Fibroblast of lung (primary cell): ENCODE measurements at regions not wholly inside any gene's neighbourhood (a gene's known extent, or its start where the extent isn't known, plus 50 kb on each side); places are given as distances from the start of the nearest gene placed in this dataset.

Experiments
- DNase-seq, 2 donors: peaks; one replicate each; pipeline versions ENCODE4 v3.0.0 to v3.0.0-alpha.2; 2010; ENCODE audit warnings: low read depth in 2 of 2
- H2AFZ ChIP-seq: 2 replicates; pipeline ENCODE4 v1.5.1; 2012; ENCODE audit warnings: low read length, control low read depth, inconsistent platforms
- H3K27ac ChIP-seq: 2 replicates; pipeline ENCODE4 v1.5.1; 2011; ENCODE audit warnings: low read length, control low read depth; ENCODE audit not compliant: insufficient read depth
- H3K27me3 ChIP-seq: 2 replicates; pipeline ENCODE4 v1.5.1; 2011; ENCODE audit warnings: mild to moderate bottlenecking, low read length; ENCODE audit not compliant: control insufficient read depth, insufficient read depth
- H3K36me3 ChIP-seq: 2 replicates; pipeline ENCODE4 v1.5.1; 2011; ENCODE audit warnings: low read length; ENCODE audit not compliant: control insufficient read depth, insufficient read depth
- H3K4me1 ChIP-seq: 2 replicates; pipeline ENCODE4 v1.5.1; 2011; ENCODE audit warnings: low read length; ENCODE audit not compliant: control insufficient read depth, insufficient read depth; ENCODE audit errors: extremely low read depth
- H3K4me2 ChIP-seq: 2 replicates; pipeline ENCODE4 v1.5.1; 2011; ENCODE audit warnings: low read length, control low read depth; ENCODE audit not compliant: insufficient read depth; ENCODE audit errors: extremely low read depth
- H3K4me3 ChIP-seq, 4 experiments: fragments of 200-600 bp in 1 of 4; sonication (generic) in 1 of 4; replicated peaks in 1 of 4; 2 replicates each; pipeline ENCODE4 v1.5.1; 2011 to 2016; ENCODE audit warnings: low read length in 4 of 4, low read depth in 3 of 4, mild to moderate bottlenecking in 3 of 4, control low read depth in 2 of 4, inconsistent platforms in 1 of 4, mixed read lengths in 1 of 4; ENCODE audit not compliant: insufficient read depth in 1 of 4; ENCODE audit errors: control extremely low read depth in 1 of 4
- H3K79me2 ChIP-seq: 2 replicates; pipeline ENCODE4 v1.5.1; 2012; ENCODE audit warnings: mild to moderate bottlenecking, low read length, inconsistent platforms; ENCODE audit not compliant: control insufficient read depth, insufficient read depth
- H3K9ac ChIP-seq: 2 replicates; pipeline ENCODE4 v1.5.1; 2011; ENCODE audit warnings: mild to moderate bottlenecking, low read length, control low read depth; ENCODE audit not compliant: insufficient read depth
- H3K9me3 ChIP-seq: 2 replicates; pipeline ENCODE4 v1.5.1; 2012; ENCODE audit warnings: low read depth, low read length; ENCODE audit not compliant: control insufficient read depth, insufficient read depth
- H4K20me1 ChIP-seq: 2 replicates; pipeline ENCODE4 v1.5.1; 2011; ENCODE audit warnings: low read length; ENCODE audit not compliant: control insufficient read depth, insufficient read depth; ENCODE audit errors: extremely low read depth
- EZH2 ChIP-seq: IDR thresholded peaks from 2 replicates; pipeline ENCODE4 v1.5.1; 2012; ENCODE audit warnings: low read length, control low read depth, mild to moderate bottlenecking; ENCODE audit errors: missing control alignments
- TF ChIP-seq, protein P1 (sequence below), 2 donors: IDR thresholded peaks in 1 of 2; conservative IDR thresholded peaks in 1 of 2; 1 replicate in 1 of 2; 2 replicates in 1 of 2; pipeline ENCODE4 v1.5.1; 2011 to 2012; ENCODE audit warnings: low read length in 2 of 2, control low read depth in 1 of 2, inconsistent platforms in 1 of 2, low read depth in 1 of 2, mild to moderate bottlenecking in 1 of 2

DNA sequence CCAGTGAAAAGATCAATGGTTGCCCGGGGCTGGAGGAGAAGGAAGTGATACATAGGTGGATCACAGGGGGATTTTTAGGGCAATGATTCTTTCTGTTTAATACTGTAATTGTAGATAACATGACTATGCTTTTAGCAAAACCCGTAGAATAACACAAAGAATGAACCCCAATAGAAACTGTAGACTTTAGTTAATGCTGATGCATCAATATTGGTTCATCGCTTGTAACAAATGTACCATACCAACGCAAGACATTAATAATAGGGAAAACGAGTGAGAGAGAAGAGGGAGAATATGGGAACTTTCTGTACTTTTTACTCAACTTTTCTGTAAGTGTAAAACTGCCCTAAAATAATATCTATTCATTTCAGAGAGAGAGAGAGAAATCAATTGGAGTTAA lies 383.3 kb upstream of the ATP11B start:
- Histone ChIP-seq H2AFZ (no peak overlapping the region), H4K20me1 (no peaks in the 10 kb centered on the region), H3K36me3 (no peaks in the 10 kb centered on the region), H3K9ac (no peak overlapping the region), H3K4me2 (no peak overlapping the region), H3K27me3 (no peaks in the 10 kb centered on the region), H3K4me1 (no peaks in the 10 kb centered on the region), H3K9me3 (no peaks in the 10 kb centered on the region), H3K27ac (no peak overlapping the region), H3K79me2 (no peaks in the 10 kb centered on the region), H3K4me3 (no peak overlapping the region)
- no peak for TF ChIP-seq EZH2
- TF ChIP-seq, protein P1, sequence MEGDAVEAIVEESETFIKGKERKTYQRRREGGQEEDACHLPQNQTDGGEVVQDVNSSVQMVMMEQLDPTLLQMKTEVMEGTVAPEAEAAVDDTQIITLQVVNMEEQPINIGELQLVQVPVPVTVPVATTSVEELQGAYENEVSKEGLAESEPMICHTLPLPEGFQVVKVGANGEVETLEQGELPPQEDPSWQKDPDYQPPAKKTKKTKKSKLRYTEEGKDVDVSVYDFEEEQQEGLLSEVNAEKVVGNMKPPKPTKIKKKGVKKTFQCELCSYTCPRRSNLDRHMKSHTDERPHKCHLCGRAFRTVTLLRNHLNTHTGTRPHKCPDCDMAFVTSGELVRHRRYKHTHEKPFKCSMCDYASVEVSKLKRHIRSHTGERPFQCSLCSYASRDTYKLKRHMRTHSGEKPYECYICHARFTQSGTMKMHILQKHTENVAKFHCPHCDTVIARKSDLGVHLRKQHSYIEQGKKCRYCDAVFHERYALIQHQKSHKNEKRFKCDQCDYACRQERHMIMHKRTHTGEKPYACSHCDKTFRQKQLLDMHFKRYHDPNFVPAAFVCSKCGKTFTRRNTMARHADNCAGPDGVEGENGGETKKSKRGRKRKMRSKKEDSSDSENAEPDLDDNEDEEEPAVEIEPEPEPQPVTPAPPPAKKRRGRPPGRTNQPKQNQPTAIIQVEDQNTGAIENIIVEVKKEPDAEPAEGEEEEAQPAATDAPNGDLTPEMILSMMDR (conservative IDR thresholded peaks at IDR 0.05 in 1 of 2, IDR thresholded peaks at IDR 0.05 in 1 of 2; ENCODE audit: low read depth in 1 of 2, low read length in 2 of 2): no peak
- no peak for DNase-seq

GRCh38 chr3:182412066-182412465 lies 381.2 kb upstream of the ATP11B start:
- no peak overlapping the region for H3K4me2 ChIP-seq
- no peak overlapping the region for H3K27ac ChIP-seq
- no peaks in the 10 kb centered on the region for H3K9me3 ChIP-seq
- H2AFZ ChIP-seq: no peak overlapping the region
- H3K79me2 ChIP-seq: no peaks in the 10 kb centered on the region
- no peaks in the 10 kb centered on the region for H4K20me1 ChIP-seq
- no peak for TF ChIP-seq EZH2
- TF ChIP-seq, protein P1 (conservative IDR thresholded peaks at IDR 0.05 in 1 of 2, IDR thresholded peaks at IDR 0.05 in 1 of 2; ENCODE audit: low read depth in 1 of 2, low read length in 2 of 2): no peak
- no peaks in the 10 kb centered on the region for H3K27me3 ChIP-seq
- DNase-seq: peak in 1 of 2 donors; percentile 7
- H3K36me3 ChIP-seq: no peaks in the 10 kb centered on the region
- no peak overlapping the region for H3K4me3 ChIP-seq
- no peak overlapping the region for H3K9ac ChIP-seq
- no peaks in the 10 kb centered on the region for H3K4me1 ChIP-seq

- Histone ChIP-seq H3K9ac (no peak overlapping the region), H3K27ac (no peak overlapping the region), H3K4me2 (no peak overlapping the region), H3K36me3 (no peaks in the 10 kb centered on the region), H3K9me3 (no peaks in the 10 kb centered on the region), H4K20me1 (no peaks in the 10 kb centered on the region), H3K4me3 (no peak overlapping the region), H3K4me1 (no peaks in the 10 kb centered on the region), H3K27me3 (no peaks in the 10 kb centered on the region), H2AFZ (no peak overlapping the region), H3K79me2 (no peaks in the 10 kb centered on the region)
- no peak for DNase-seq
- TF ChIP-seq, protein P1 (conservative IDR thresholded peaks at IDR 0.05 in 1 of 2, IDR thresholded peaks at IDR 0.05 in 1 of 2; ENCODE audit: low read depth in 1 of 2, low read length in 2 of 2): no peak
- no peak for TF ChIP-seq EZH2
These were observed 380.2 kb upstream of the ATP11B start for GRCh38 chr3:182413061-182413460.
